GM04504 (cell line): ENCODE measurements at regions not wholly inside any gene's neighbourhood (a gene's known extent, or its start where the extent isn't known, plus 50 kb on each side); places are given as distances from the start of the nearest gene placed in this dataset.

Source experiments
- DNase-seq: peaks from one replicate; pipeline ENCODE4 v3.0.0-alpha.2; 2012; ENCODE audit warnings: low read depth

DNA sequence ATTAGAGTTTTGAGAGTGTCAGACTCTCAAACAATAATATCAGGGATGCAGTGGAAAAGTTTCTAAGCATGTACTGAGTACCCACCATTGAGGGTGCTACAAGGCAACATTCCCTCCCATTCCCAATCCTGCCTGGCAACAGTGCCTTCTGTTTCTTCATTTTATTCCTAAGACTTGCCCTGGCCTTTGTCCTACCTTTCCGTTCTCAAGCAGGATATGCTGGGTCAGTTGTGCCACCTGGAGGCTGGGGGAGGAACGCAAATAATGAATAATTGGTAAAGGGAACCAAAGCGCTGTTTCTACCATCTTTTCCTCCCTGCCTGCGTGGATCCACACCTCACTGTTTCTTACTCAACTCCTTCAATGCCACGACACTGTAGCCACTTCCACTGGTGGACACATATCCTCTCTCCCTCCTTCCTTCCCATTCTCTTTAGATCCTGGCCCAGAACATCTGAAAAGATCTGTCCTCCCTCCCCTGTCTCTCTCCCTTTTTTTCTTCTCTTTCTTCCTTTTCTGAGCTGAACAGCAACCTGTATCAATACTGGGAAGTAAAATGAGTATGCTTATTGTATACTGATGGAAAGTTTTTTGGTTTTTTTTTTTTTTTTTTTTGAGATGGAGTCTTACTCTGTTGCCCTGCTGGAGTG is 149.5 kb downstream of the C9orf152 start:
- no peak for DNase-seq

DNA sequence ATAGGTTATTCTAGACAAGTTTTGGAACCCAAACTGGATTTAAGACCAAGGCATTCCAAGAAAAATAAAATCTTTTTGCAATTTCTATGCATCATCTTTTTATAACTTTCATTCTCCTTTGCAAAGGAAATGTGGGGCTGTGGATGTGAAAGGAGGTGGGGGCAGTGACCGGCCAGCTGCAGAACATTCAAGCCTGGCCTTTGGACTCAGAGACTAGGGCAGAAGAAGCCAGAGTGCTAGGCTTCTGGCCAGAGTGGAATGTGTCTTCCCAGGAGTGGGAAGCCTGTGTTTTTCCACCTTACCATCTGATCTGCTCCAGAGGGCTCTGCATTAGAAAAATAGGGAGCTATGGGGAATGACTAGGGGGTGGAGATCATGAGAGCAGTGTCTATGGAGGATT is 148.5 kb downstream of the C9orf152 start:
- DNase-seq, result no peak

DNA sequence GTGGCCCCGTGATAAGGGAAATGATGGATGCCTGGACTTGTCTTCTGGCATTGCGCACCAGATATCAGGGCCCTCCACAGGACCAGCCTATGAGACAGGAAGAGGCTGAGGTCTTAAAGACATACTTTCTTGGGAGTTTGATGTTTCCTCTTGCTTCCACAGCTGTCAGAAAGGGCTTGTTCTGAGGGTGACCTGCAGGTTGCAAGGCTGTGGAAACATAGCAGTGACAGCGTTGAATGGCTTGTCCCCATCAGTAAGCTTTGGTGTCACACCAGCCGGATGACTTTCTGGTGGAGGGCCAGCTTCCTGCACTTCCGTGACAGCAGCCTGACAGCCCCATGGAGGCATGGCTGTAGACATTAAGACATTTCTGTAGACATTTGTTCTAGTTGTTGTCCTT is 143.2 kb downstream of the C9orf152 start:
- DNase-seq, result no peak

DNA sequence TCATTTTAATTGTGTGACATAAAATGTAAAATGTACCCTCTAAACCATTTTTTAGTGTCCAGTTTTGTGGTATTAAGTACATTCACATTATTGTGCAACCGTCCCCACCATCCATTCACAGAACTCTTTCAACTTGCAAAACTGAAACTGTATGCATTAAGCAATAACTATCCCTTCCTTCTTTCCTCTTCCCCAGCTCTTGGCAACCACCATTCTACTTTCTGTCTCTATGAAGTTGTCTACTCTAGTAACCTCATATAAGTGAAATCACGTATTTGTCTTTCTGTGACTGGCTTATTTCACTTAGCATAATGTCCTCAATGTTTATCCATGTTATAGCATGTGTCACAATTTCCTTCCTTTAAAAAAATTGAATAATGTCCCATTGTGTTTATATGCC is 142.4 kb downstream of the C9orf152 start:
- DNase-seq, result no peak

DNA sequence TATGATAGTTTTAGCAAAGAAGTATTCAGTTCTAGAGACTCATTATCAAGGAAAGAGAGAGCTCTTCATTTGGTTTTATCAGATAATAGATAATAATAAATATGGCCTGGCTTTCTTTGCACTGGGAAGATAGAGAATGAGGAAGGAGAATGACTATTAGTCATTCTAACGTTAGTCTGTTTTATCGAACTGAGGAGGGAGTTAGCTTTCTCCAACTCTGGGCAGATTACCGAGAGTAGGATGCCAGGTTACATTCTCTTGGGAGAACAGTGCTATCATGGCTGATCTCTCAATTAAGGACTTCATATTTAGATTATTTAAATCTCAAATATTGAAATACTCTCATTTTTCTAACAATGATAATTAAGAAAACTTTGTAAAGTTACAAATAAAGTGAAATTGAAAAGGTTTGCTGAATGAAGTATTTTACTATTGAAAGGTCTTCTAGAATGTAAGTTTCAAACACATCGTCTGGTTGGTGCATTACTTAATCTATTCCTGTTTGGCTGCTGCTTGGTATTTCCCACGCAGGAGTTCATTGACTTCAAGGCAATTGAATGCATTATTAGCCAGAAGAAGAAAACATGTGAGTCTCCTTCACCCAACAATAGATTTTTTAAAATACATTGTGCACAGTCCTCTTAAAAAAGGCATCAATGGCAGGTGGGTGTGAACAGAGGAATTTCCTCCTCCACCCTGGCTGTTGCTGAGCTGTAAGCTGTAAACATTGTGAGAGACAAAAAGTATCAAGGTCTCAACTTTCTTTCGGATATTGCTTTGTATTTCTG is 140.8 kb downstream of the C9orf152 start:
- no peak for DNase-seq

DNA sequence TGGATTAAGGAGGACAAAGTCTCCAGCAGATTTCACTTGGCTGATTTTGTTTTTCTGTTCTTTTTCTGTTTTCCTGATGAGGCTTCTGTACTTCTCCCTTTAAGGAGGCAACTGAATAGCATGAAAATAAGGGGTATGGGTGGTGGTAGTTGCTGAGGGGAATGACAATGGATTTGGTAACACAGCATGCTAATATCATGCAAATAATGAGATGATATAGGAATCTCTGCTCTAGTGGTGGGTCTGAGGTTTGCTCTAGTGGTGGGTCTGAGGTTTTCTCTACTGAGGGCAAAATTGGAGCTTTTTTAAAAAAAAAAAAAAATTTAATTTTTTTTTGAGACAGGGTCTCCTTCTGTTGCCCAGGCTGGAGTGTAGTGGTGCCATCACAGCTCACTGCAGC is 139.7 kb downstream of the C9orf152 start:
- DNase-seq, result no peak

DNA sequence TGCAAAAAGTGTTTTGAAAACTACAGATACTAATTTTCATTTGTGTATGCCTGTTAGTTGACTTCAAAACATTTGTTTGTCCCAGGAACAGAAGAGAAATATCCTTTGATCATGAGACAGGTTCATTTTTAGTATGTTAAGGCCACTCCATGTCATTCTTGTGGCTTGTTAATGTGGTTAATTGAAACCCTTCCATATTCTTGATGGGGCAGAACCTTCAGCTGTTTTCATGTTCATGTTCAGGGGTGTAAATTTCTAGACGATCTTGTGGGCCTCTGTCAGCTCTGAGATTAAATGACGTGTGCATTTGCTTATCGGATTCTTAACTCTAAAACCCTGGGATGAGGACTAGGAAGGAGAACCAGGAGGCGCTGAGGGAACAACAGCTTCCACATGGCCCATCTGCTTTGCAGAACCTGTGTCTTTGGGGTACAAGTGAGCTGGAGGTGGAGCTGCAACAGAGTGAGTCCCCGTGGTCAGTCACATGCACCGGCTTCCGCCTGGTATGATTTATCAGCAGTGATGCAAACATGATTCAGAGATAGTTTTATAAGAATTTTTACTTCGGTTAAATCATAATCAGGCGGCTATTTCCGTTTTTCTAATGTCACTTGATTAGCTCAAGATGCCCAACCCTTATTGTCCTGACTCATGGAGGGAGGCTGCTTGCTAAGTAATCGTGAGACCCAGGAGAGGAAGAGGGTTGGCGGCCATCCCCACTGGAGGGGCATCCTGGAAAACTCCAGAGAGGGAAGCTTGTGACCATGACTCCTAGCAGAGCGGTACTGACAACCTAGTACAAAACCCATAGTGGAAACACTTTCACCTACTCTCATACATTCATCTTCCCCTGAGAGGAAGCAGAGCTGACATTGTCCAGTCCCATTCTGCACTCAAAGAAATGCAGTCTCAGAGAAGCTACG is 138.4 kb downstream of the C9orf152 start:
- DNase-seq, result peak; percentile 90

DNA sequence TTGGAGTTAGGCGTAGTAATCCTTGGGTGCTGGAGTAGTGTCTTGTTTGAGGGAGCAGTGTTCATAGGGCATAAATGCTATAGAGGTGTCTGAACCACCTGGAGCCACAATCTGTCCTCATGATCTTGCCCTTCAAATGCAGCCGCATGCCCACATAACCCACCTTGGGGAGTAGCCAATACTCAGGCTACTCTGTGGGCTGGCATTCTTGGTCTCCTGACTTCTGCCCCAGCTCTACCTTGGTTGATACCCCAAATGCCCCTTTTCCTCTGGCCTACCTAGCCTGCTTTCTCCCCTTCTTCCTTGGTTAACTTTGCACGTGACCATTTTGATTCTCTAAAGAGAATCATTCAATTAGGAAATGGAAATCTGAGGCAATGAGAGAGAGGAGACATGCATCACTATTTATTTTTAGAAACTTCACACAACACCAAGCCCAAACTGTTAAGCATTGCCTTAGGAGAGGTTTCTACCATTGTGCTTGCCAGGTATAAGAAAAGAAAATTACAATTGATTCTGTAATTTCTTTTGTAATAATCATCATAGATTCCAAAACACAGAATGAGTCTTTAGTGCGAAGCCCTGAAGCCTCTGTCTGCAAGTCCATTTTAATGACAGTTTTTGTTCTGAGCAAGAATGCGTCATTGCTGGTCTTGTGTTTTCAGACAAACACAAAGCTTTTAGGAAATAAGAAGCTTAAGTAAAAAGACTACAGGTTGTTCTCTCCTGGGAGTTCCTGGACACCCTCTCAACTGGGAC is 135.2 kb downstream of the C9orf152 start:
- DNase-seq, result no peak

DNA sequence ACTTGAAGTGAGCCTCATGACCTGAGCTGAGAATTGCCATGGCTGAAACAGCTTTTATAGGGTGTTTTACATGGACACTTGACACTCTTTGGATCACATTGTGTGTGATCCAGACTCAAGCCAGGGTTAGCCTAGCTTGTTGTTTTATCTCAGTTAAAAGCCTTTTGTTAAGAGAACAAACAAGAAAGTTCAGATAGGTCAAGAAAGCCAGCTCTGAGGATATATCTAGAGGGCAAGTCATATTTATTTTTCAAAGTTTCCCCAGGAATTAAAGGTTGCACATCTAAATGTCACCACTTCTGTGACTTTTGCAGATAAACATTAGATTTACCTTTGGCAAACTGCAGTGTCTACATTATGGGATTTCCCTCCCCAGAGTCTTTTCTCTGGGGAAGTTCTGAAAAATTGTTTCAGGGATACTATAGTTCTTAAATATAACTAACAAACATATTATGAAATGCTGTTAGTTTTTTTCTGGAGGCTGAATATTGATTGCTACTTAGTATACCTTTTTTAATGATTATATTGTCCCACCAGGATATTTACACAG is 134.5 kb downstream of the C9orf152 start:
- no peak for DNase-seq

DNA sequence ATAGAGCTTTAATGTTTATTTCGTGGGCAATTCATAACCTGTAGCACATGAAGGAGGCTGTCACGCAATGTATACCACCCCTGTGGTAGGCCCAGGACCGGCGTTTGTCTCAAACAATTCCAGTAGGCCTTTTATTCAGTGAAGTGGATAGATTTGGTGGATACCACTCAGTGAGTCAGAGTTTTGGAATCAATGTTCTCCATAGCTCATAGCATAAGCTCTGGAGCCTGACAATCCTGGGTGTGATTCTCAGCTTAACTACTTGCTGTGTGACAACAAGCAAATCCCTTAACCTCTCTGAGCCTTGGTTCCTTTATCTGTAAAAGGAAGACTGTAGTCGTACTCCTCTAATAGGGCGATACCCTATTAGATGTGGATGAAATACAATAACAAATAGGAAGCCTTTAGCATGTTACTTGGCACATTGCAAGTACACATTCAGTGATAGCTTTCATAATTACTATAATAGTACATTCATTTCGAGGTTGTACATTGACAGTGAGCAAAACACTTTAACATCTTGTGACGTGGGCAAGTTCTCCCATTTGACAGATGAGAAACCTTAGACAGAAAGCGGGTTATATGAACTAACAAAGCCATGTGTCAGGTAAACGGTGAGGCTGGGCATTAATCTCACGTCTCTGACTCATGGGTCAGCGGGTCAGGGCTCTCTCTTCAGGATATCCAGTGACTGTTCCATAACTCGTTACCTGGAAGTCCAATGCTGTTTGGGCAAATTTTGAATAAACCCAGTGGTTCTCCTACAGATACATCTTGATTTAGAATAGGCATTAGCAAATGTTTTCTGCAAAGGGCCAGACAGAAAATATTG is 130.8 kb downstream of the C9orf152 start:
- DNase-seq, result no peak

DNA sequence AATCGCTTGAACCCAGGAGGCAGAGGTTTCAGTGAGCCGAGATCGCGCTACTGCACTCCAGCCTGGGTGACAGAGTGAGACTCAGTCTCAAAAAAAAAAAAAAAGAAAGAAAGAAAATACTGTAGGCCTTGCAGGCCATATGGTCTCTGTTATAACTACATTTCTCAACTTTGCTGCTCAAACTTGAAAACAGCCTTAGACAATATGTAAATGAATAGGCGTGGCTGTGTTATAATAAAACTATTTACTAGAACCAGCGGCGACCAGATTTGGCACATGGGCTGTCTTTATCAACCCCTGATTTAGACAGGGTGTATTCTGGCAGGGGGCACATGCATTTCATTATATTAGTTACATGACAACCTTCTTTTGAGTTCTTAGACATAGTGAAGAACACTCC is 130.0 kb downstream of the C9orf152 start:
- DNase-seq, result no peak

DNA sequence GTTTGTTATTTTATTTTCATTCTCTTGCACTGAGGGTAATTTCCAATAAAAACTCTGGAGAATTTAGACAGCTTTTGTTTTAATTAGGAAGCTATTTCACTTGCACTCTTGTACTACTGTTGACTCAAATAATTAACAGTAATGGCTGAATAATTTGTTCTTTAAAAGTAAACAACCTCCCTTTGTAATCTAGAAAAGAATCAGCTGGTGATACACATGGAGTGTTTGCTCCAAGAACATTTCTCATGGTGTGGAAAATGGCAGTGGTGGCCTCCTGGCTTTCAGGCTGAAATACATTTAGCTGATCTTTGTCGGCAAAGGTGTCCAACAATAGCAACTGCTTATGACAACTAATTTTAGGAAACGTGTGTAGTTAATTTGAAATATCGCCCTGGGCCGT is 129.4 kb downstream of the C9orf152 start:
- no peak for DNase-seq

DNA sequence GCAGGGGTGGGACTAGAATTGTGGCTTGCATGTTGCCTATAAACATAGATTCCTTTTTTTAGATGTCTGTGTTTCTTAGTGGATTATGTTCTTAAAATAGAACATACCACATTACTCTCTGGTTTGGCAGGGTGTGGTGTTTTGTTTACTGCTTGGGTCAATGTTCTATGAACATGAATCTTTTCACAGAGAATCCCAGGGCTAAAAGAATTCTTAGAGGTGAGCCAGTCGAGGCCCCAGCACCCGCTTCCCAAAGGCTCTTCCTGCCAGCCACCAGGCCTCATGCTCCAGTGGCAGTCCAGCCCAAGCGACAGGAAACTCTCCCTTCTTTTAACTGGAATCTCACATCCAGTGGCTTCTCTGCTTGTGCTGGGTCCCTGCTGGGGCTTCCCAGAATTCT is 126.6 kb downstream of the C9orf152 start:
- DNase-seq, result no peak

DNA sequence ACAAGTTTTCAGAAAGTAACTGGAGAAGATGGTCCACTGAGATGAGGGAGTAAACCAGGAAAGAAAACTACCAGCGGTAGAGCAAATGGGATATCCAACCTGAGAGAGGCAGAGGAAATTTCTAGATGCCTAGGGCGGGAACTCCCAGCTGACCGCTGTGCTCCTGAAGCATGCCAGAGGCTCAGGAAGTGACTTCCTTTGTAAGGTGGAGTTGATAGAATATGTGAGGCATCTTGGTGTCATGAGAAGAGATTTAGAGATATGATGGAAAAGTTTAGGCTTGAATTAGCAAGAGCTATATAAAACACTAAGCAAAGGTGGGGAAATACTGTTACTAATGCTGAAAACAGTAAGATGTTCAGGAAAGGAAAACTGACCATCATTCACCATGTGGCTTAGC is 124.1 kb downstream of the C9orf152 start:
- DNase-seq, result no peak

DNA sequence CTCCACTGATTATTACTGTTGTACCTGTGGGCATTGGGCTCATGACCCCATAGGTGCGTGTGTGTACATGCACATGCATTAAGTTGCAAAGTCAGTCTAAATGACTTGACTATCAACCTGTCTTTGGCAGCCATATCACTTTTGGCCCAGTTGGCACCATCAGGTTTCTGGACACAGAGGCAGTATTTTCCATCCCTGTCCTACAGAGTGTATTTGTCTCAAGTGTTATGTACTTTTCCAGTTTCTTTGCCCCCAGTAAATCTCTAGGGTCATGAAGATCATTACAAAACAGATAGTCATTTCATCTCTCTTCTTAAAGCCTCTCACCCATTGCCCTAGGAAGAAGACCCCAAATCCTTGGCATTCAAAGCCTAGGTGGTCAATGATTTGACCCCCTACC is 121.4 kb downstream of the C9orf152 start:
- no peak for DNase-seq

DNA sequence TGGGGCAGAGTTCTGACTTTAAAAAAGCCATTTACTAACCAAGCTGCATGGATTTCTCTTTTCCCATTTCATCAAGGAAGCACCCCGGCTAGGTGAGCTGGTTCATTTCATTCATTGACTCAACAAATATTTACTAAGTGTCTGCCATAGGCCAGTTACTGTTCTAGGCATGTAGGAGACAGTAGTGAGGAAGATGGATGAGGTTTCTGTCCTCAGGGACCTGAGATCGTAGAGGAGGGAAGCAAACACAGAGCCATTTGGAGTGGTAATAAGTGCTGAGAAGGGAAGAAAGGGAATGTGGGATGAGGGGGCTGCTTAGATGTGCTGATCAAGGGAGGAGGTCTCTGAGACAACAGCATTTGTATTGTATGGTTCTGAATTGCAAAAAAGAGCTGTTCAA is 120.4 kb downstream of the C9orf152 start:
- no peak for DNase-seq

DNA sequence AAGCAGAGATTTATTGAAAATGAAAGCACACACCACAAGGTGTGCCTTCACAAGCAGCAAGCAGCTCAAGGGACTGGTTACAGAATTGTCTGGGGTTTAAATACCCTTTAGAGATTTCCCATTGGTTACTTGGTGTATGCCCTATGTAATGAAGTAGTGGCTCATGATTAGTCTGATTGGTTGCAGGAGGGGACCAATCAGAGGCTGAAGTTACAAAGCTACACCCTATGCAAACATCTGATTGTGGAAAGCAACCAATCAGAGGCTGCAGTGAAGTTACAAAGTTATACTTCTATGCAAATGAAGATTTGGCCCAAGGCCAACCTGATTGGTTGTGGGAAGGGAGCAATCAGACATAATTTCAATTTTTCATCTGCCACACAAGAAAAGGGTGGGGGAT is 119.9 kb downstream of the C9orf152 start:
- DNase-seq, result no peak

DNA sequence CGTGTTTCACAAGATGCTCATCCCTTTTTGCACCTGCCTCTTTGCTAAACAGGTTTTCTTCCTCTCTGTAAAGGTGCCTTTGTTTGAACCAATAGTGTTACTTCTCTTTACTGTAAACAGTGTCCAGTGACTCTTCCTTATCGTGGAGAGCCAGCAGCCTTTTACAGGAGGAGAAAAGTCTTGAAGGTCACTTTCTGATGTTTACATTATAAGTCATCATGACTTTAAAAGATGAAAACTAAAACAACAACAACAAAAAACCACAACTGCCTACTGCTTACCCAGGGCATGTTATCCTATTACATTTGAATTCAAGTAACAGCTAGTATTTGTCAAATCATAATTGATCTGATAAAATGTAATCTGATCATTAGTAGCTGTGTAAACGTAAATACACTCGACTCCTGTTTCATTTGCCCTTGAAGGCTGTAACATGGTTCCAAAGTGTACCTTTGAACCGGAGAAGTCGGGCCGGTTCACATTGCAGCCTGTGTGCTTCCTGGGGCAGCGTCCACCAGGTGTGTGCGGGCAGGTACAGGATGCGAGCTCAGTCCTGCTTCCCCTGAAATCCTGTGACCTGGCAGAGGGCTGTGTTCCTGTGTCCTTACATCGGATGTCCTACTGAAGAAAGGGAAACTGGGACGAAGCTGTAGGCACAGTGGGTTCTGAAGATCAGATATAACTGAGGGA is 118.1 kb downstream of the C9orf152 start:
- no peak for DNase-seq

DNA sequence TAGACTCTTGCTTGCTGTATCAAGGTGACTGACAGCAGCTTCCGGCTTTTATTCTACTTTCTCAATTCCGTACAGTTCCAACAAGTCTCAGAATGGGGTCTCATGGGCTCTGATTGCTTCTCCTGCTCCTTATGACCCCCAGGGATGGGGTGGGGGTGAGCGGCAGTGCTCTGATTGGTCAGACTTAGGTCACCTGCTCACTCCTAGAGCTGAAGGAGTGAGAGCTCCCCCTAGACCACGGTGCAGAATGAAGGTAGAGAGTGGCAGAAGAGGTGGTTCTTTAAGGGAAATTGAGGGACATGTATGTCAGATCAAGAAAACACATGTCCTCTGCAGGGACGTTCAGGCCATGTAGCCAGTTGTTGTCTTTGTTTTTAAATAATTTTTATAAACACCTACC is 115.2 kb downstream of the C9orf152 start:
- no peak for DNase-seq

DNA sequence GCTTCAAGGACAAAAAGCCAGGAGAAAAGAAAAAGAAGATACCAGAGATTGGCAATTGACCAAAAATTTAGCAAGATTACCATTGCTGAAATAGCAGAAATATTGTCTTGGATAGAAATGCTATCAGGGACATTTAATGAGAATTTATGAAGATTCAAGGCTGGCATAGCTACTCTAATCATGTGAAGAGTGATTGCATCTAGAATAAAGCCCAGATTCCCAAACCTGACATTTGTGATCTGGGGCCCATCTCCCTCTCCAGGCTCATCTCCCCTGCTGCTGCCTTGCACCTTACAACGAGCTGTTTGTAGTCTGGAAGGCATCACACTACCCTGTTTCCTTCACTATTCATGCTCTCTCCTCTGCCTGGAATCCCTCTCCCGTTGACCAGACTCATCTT is 114.5 kb downstream of the C9orf152 start:
- no peak for DNase-seq
